Breast epithelium (tissue), 4 donors: ENCODE measurements at regions not wholly inside any gene's neighbourhood (a gene's known extent, or its start where the extent isn't known, plus 50 kb on each side); places are given as distances from the start of the nearest gene placed in this dataset.

Experiments
- DNase-seq, 2 donors: peaks; one replicate each; pipeline ENCODE4 v3.0.0-alpha.2; 2019; ENCODE audit warnings: low spot score in 2 of 2
- H3K27ac ChIP-seq, 2 donors: fragments of 200-600 bp; sonication (generic) in 1 of 2; one replicate each; pipeline ENCODE4 v1.5.1; 2016 to 2019; ENCODE audit warnings: mild to moderate bottlenecking in 1 of 2
- H3K27me3 ChIP-seq, 2 donors: fragments of 200-600 bp; sonication (generic) in 1 of 2; one replicate each; pipeline versions ENCODE4 v1.5.1 to v1.6.0; 2017 to 2019; ENCODE audit warnings: control low read depth in 1 of 2, mild to moderate bottlenecking in 1 of 2
- H3K36me3 ChIP-seq: fragments of 200-600 bp; one replicate; pipeline ENCODE4 v1.5.1; 2019
- H3K4me1 ChIP-seq, 2 donors: fragments of 200-600 bp; sonication (generic); one replicate each; pipeline ENCODE4 v1.5.1; 2016 to 2019; ENCODE audit warnings: control low read depth in 1 of 2
- H3K4me3 ChIP-seq, 3 donors: fragments of 200-600 bp; sonication (generic); 1 replicate in 2 of 3; 2 replicates in 1 of 3; pipeline ENCODE4 v1.5.1; 2016 to 2019; ENCODE audit warnings: mild to moderate bottlenecking in 3 of 3, moderate library complexity in 2 of 3
- H3K9me3 ChIP-seq, 2 donors: fragments of 200-600 bp; sonication (generic) in 1 of 2; one replicate each; pipeline ENCODE4 v1.5.1; 2016 to 2019; ENCODE audit warnings: control low read depth in 1 of 2
- POLR2A ChIP-seq: fragments of 450-650 bp; IDR thresholded peaks from one replicate; pipeline ENCODE4 v1.6.1; 2016; ENCODE audit warnings: antibody characterized with exemption, mild to moderate bottlenecking, moderate library complexity
- POLR2AphosphoS5 ChIP-seq, 3 donors: sonication (generic); formaldehyde crosslinking; IDR thresholded peaks; one replicate each; pipeline ENCODE4 v1.6.1; 2017; ENCODE audit warnings: antibody characterized with exemption in 3 of 3
- intact Hi-C: fragments of 100-400 bp; cut with DNase I; formaldehyde crosslinking; loops from one replicate; pipeline ENCODE4 v1.15.1; 2023; ENCODE audit warnings: low total_unique reads
- TF ChIP-seq, protein P1 (sequence below), 3 donors: fragments of 450-650 bp; IDR thresholded peaks; one replicate each; pipeline ENCODE4 v1.5.1; 2016 to 2017; ENCODE audit warnings: antibody characterized with exemption in 3 of 3, mild to moderate bottlenecking in 3 of 3, moderate library complexity in 3 of 3

DNA sequence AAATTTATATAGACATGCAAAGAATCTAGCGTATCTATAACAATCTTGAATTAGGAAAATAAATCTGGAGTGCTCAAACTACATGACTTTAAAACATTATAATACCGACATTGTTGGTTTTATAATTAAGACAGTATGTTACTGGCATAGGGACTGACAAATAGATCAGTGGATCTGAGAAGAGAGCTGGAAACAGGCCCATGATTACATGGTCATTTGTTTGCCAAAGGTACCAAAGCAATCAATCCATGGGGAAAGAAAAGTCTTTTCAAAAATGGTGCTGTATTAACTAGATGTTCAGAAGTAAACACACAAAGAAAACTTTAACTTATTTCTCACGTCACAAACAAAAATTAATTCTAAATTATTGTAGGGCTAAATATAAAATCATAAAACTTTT lies 124.2 kb downstream of the BCL2L11 start:
- no peak overlapping the region for H3K27ac ChIP-seq
- no peaks in the 10 kb centered on the region for H3K27me3 ChIP-seq
- no peak for TF ChIP-seq POLR2A
- TF ChIP-seq POLR2AphosphoS5 (IDR thresholded peaks at IDR 0.05), result no peak
- TF ChIP-seq, protein P1, sequence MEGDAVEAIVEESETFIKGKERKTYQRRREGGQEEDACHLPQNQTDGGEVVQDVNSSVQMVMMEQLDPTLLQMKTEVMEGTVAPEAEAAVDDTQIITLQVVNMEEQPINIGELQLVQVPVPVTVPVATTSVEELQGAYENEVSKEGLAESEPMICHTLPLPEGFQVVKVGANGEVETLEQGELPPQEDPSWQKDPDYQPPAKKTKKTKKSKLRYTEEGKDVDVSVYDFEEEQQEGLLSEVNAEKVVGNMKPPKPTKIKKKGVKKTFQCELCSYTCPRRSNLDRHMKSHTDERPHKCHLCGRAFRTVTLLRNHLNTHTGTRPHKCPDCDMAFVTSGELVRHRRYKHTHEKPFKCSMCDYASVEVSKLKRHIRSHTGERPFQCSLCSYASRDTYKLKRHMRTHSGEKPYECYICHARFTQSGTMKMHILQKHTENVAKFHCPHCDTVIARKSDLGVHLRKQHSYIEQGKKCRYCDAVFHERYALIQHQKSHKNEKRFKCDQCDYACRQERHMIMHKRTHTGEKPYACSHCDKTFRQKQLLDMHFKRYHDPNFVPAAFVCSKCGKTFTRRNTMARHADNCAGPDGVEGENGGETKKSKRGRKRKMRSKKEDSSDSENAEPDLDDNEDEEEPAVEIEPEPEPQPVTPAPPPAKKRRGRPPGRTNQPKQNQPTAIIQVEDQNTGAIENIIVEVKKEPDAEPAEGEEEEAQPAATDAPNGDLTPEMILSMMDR (IDR thresholded peaks at IDR 0.05), result no peak
- intact Hi-C loops, result no loop called here
- H3K9me3 ChIP-seq, result no peaks in the 10 kb centered on the region
- H3K4me1 ChIP-seq, result no peaks in the 10 kb centered on the region
- DNase-seq, result no peak
- no peaks in the 10 kb centered on the region for H3K36me3 ChIP-seq
- H3K4me3 ChIP-seq, result no peak overlapping the region

DNA sequence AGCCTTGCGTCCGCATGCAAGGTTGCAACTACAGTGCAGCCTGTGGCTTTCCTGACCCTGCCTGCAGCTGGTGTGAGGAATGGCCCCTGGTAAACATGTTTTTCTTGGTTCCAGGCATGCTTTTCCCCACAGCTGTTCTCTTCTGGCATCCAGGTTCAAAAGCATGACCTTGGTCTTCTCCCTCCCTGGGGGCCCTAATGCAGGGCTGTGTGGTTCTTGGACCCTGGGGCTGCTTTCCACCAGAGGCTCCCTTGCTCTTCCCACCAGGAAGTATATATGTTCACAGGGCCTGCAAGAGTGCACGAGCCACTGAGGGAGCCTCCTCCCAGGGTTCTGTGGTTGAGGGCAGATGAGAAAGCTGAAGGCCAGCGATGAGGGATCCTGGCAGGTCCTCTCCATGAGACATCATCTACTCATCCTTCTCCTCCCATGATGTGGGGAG lies 125.9 kb downstream of the BCL2L11 start:
- no peaks in the 10 kb centered on the region for H3K36me3 ChIP-seq
- H3K27ac ChIP-seq, result no peak overlapping the region
- H3K4me3 ChIP-seq, result no peak overlapping the region
- no peak for TF ChIP-seq POLR2A
- TF ChIP-seq, protein P1 (IDR thresholded peaks at IDR 0.05), result no peak
- TF ChIP-seq POLR2AphosphoS5 (IDR thresholded peaks at IDR 0.05), result no peak
- DNase-seq, result no peak
- intact Hi-C loops, result no loop called here
- H3K27me3 ChIP-seq, result no peaks in the 10 kb centered on the region
- H3K9me3 ChIP-seq, result no peaks in the 10 kb centered on the region
- H3K4me1 ChIP-seq, result no peaks in the 10 kb centered on the region

DNA sequence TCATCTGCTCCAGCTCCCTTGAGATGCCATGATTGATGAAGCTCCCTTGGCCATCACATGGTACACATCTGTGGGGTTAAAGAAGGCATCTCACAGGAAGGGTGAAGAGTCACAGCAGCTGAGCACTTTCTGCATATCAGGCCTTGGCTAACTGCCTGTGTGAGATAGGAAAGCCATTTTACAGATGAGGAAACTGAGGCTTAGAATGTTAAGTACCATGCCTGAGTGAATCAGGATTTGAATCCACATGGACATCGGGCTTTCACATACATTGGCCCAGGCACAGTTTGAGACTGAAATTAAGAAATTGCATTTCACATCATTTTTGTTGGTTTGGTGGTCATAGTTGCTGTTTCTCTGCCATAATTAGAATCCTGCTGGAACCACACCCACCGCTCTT lies 126.8 kb downstream of the BCL2L11 start:
- intact Hi-C loops, result no loop called here
- H3K4me3 ChIP-seq, result no peak overlapping the region
- H3K9me3 ChIP-seq, result no peaks in the 10 kb centered on the region
- TF ChIP-seq, protein P1 (IDR thresholded peaks at IDR 0.05), result no peak
- TF ChIP-seq POLR2A (no peak), POLR2AphosphoS5 (IDR thresholded peaks at IDR 0.05) (no peak)
- no peaks in the 10 kb centered on the region for H3K36me3 ChIP-seq
- H3K27me3 ChIP-seq, result no peaks in the 10 kb centered on the region
- no peaks in the 10 kb centered on the region for H3K4me1 ChIP-seq
- DNase-seq, result no peak
- no peak overlapping the region for H3K27ac ChIP-seq

DNA sequence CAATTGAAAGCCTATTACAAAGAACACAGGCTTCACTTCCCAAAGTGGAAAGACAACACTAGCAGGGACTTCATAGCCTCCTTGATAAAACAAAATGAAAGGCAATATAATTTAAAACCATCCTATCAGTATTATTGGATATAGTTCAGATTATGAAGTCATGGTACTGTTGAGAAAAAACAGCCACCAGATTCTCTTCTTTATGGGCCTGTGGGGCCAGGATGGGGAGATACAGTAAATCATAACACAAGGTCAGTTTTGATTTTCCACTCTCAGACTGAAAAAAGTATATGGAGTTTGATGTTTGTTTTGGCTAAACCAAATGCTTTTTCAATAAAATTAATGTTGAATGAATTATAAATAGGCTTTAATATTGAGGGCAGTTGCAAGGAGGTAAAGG lies 129.1 kb downstream of the BCL2L11 start:
- Histone ChIP-seq H3K9me3 (no peaks in the 10 kb centered on the region), H3K27ac (no peak overlapping the region), H3K27me3 (no peaks in the 10 kb centered on the region), H3K4me3 (no peak overlapping the region), H3K4me1 (no peaks in the 10 kb centered on the region), H3K36me3 (no peaks in the 10 kb centered on the region)
- TF ChIP-seq, protein P1 (IDR thresholded peaks at IDR 0.05), result no peak
- TF ChIP-seq POLR2AphosphoS5 (IDR thresholded peaks at IDR 0.05) (no peak), POLR2A (no peak)
- no peak for DNase-seq
- intact Hi-C loops, result no loop called here

DNA sequence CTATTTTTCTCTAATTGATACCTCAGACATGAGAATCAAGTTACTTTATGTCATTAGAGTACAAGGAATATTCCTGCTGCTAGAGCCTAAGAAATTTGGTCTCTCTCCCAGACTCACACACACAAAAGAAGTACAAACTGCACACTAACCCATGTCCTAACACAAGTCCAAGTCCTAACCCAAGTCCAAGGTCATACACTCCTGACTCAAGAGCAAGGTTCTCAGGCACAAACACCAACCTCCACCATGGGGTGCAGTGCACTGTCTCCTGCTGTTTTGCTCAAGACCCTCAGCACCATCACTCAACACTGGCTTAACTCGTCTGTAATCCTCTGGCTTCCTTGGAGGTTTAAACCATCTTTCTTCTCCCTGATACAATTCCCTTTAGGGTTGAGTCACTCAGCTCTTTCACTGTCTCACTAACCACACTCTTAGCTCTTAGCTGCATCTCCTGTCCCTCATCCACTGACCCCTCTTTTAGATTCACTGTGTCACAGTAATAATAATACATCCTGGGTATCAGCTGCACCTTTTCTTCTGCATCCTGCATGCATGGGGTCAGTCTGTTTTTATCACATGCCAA lies 129.8 kb downstream of the BCL2L11 start:
- Histone ChIP-seq H3K4me3 (no peak overlapping the region), H3K4me1 (no peaks in the 10 kb centered on the region), H3K36me3 (no peaks in the 10 kb centered on the region), H3K9me3 (no peaks in the 10 kb centered on the region), H3K27me3 (no peaks in the 10 kb centered on the region), H3K27ac (no peak overlapping the region)
- intact Hi-C loops, result no loop called here
- DNase-seq, result no peak
- no peak for TF ChIP-seq POLR2AphosphoS5 (IDR thresholded peaks at IDR 0.05)
- no peak for TF ChIP-seq POLR2A
- TF ChIP-seq, protein P1 (IDR thresholded peaks at IDR 0.05), result no peak
